ENCODE measurements at regions not wholly inside any gene's neighbourhood (a gene's known extent, or its start where the extent isn't known, plus 50 kb on each side); places are given as distances from the start of the nearest gene placed in this dataset.

GRCh38 chr5:147176422-147176821, 58.4 kb upstream of the STK32A start:
- H3K9me2 ChIP-seq (ENCODE audit: insufficient read depth), result no peaks in the 10 kb centered on the region
- no peaks in the 10 kb centered on the region for H3K4me1 ChIP-seq (ENCODE audit: control insufficient read depth in 1 of 2, insufficient read depth in 2 of 2, low read length in 2 of 2)
- H3K27me3 ChIP-seq (ENCODE audit: insufficient read depth, low read length), result peaks cover 32% of the 10 kb centered on the region
- ChIA-PET RAD21 (ENCODE audit: low non-redundant PET in 1 of 2, low total read pairs in 2 of 2, uncharacterized antibody in 2 of 2, unreplicated experiment in 2 of 2) (no interaction called here), POLR2A (no interaction called here), CTCF (interaction anchor here (1.7 kb wide), 1 partner anchor 12 kb away, joined by 5 read pairs; no protein-coding TSS in a partner anchor)
- BruUV-seq (replicated peaks), result no TSS peak
- H4K20me1 ChIP-seq (ENCODE audit: insufficient read depth), result no peaks in the 10 kb centered on the region
- H3K9me3 ChIP-seq (ENCODE audit: control insufficient read depth in 1 of 2, insufficient read depth in 1 of 2, low read depth in 1 of 2, low read length in 2 of 2), result no peaks in the 10 kb centered on the region
- intact Hi-C loops (cut with micrococcal nuclease), result no loop called here
- no peaks in the 10 kb centered on the region for H3K36me3 ChIP-seq (ENCODE audit: control insufficient read depth in 1 of 2, insufficient read depth in 2 of 2, low read length in 2 of 2)
- H3K4me2 ChIP-seq (ENCODE audit: low read length), result no peak overlapping the region
- no peak for ATAC-seq
- no peak for DNase-seq (ENCODE audit: low read depth, low spot score)
- no peak overlapping the region for H3K27ac ChIP-seq (ENCODE audit: low read depth, low read length)
- no peak for TF ChIP-seq EZH2 (IDR thresholded peaks at IDR 0.05)
- TF ChIP-seq TCF7L2 (IDR thresholded peaks at IDR 0.05; ENCODE audit: borderline replicate concordance, extremely low read depth, insufficient read depth, insufficient read length), result no peak
- no peak for TF ChIP-seq CEBPB (IDR thresholded peaks at IDR 0.05; ENCODE audit: low read depth)
- TF ChIP-seq CTCF (IDR thresholded peaks at IDR 0.05 in 2 of 3, conservative IDR thresholded peaks at IDR 0.05 in 1 of 3; ENCODE audit: borderline replicate concordance in 1 of 3, insufficient read depth in 1 of 3, low read depth in 2 of 3, low read length in 2 of 3), result no peak
- no peak for TF ChIP-seq ZFX (IDR thresholded peaks at IDR 0.05)
- no peak for TF ChIP-seq FOSL1 (IDR thresholded peaks at IDR 0.05; ENCODE audit: low read depth)
- no peak for TF ChIP-seq JUND (IDR thresholded peaks at IDR 0.05)
- no peak for TF ChIP-seq CBX3 (IDR thresholded peaks at IDR 0.05; ENCODE audit: low read depth)
- TF ChIP-seq REST (IDR thresholded peaks at IDR 0.05; ENCODE audit: low read depth), result no peak
- no peak for TF ChIP-seq ZBTB33 (IDR thresholded peaks at IDR 0.05; ENCODE audit: extremely low read depth, insufficient replicate concordance, low read length)
- TF ChIP-seq YY1 (IDR thresholded peaks at IDR 0.05; ENCODE audit: extremely low read depth, insufficient replicate concordance, low read depth, low read length), result no peak
- TF ChIP-seq POLR2A (IDR thresholded peaks at IDR 0.05; ENCODE audit: borderline replicate concordance, extremely low read depth, insufficient read depth, insufficient read length), result no peak
- TF ChIP-seq ZNF274 (IDR thresholded peaks at IDR 0.05; ENCODE audit: low read depth, low read length), result no peak
- no peak for TF ChIP-seq ATF3 (IDR thresholded peaks at IDR 0.05)
- TF ChIP-seq SP1 (IDR thresholded peaks at IDR 0.05; ENCODE audit: low read depth), result no peak
- TF ChIP-seq SRF (IDR thresholded peaks at IDR 0.05; ENCODE audit: low read depth), result no peak
- TF ChIP-seq SIN3A (IDR thresholded peaks at IDR 0.05; ENCODE audit: low read depth), result no peak
- TF ChIP-seq POLR2AphosphoS5 (IDR thresholded peaks at IDR 0.05; ENCODE audit: low read depth, low read length), result no peak
- no peak for TF ChIP-seq EZH2phosphoT487 (IDR thresholded peaks at IDR 0.05; ENCODE audit: borderline replicate concordance)
- no peak overlapping the region for H3K4me3 ChIP-seq (replicated peaks in 1 of 2; ENCODE audit: low read depth in 1 of 2, low read length in 2 of 2)
- H2AFZ ChIP-seq (ENCODE audit: low read depth, low read length, poor library complexity, severe bottlenecking), result no peak overlapping the region
- no peaks in the 10 kb centered on the region for H3K79me2 ChIP-seq (ENCODE audit: insufficient read depth, low read length)
- no peak overlapping the region for H3K9ac ChIP-seq (ENCODE audit: low read length)
